K562 (cell line): ENCODE measurements at regions not wholly inside any gene's neighbourhood (a gene's known extent, or its start where the extent isn't known, plus 50 kb on each side); places are given as distances from the start of the nearest gene placed in this dataset.

ENCODE experiments used
- ATAC-seq: fragments of 200-7000 bp; cut with Tn5 transposase; 3 replicates; pipeline ENCODE4 v1.9.1; 2020; ENCODE audit warnings: moderate library complexity
- BruUV-seq: library from RNA; stranded (reverse); fragments of 400-500 nt; replicated peaks from 2 replicates; lab custom pipeline; 2021; lab: Mats Ljungman, UMichigan
- CTCF ChIA-PET: fragments of 300-600 bp; formaldehyde crosslinking; extraction: SDS; loops from one replicate; lab custom pipeline; 2021; ENCODE audit warnings: low intra/inter-chr PET ratio; lab: Yijun Ruan, JAX
- POLR2A ChIA-PET: fragments of 300-600, 350-650 bp; sonication (Branson Sonifier 250); formaldehyde crosslinking; extraction: SDS; loops from one replicate; lab custom pipeline; 2021; ENCODE audit warnings: antibody characterized with exemption, inconsistent platforms; lab: Yijun Ruan, JAX
- DNase-seq, 4 experiments: peaks; one replicate each; pipeline versions ENCODE4 v3.0.0 to v3.0.0-alpha.2; 2011 to 2018; ENCODE audit warnings: low spot score in 3 of 4, mixed read lengths in 3 of 4; ENCODE audit errors: extremely low read depth in 1 of 4
- FAIRE-seq: peaks from 2 replicates; lab custom pipeline; 2011; peaks lifted over from hg19 to GRCh38; lab: Jason Lieb, UNC
- H2AFZ ChIP-seq: 2 replicates; pipeline ENCODE4 v1.6.0; 2011; ENCODE audit warnings: low read depth, low read length, control low read depth, inconsistent platforms
- H3K27ac ChIP-seq: fragments of 200-600 bp; 3 replicates; pipeline ENCODE4 v1.8.0; 2011; ENCODE audit warnings: low read depth, mild to moderate bottlenecking, control low read depth, inconsistent platforms, low read length, moderate library complexity, mixed read lengths; ENCODE audit errors: extremely low read depth
- H3K27me3 ChIP-seq, 2 experiments: fragments of 300-600 bp in 1 of 2; 2 replicates in 1 of 2; 3 replicates in 1 of 2; pipeline versions ENCODE4 v1.6.0 to v1.8.0; 2011; ENCODE audit warnings: inconsistent platforms in 2 of 2, low read length in 2 of 2, mild to moderate bottlenecking in 1 of 2, mixed read lengths in 1 of 2, moderate library complexity in 1 of 2; ENCODE audit not compliant: control insufficient read depth in 2 of 2, insufficient read depth in 2 of 2
- H3K36me3 ChIP-seq: fragments of 300-600 bp; 3 replicates; pipeline ENCODE4 v1.8.0; 2011; ENCODE audit warnings: mild to moderate bottlenecking, low read length, inconsistent platforms; ENCODE audit not compliant: control insufficient read depth, insufficient read depth
- H3K4me1 ChIP-seq, 2 experiments: fragments of 200-600 bp in 1 of 2; replicated peaks in 1 of 2; 2 replicates in 1 of 2; 3 replicates in 1 of 2; pipeline versions ENCODE4 v1.5.1 to v1.8.0; 2011; ENCODE audit warnings: inconsistent platforms in 2 of 2, low read length in 2 of 2, mild to moderate bottlenecking in 1 of 2, mixed read lengths in 1 of 2, moderate library complexity in 1 of 2; ENCODE audit not compliant: control insufficient read depth in 2 of 2, insufficient read depth in 2 of 2
- H3K4me2 ChIP-seq: 2 replicates; pipeline ENCODE4 v1.6.1; 2011; ENCODE audit warnings: low read length, control low read depth, inconsistent platforms, mixed read lengths; ENCODE audit not compliant: insufficient read depth
- H3K4me3 ChIP-seq: fragments of 200-600 bp; sonication (generic), shearing (Covaris generic); 2 replicates; pipeline ENCODE4 v1.5.1; 2016; ENCODE audit warnings: control low read depth, inconsistent platforms
- H3K79me2 ChIP-seq: fragments of 200-600 bp; 3 replicates; pipeline ENCODE4 v1.8.0; 2011; ENCODE audit warnings: low read length, inconsistent platforms; ENCODE audit not compliant: control insufficient read depth, insufficient read depth
- H3K9ac ChIP-seq, 2 experiments: 2 replicates each; pipeline versions ENCODE4 v1.6.0 to v1.6.1; 2011; ENCODE audit warnings: low read depth in 2 of 2, low read length in 2 of 2, control low read depth in 1 of 2, inconsistent platforms in 1 of 2, mild to moderate bottlenecking in 1 of 2, mixed read lengths in 1 of 2; ENCODE audit not compliant: insufficient read depth in 1 of 2
- H3K9me1 ChIP-seq: one replicate; pipeline ENCODE4 v1.6.0; 2011; ENCODE audit warnings: inconsistent platforms, mild to moderate bottlenecking, low read length, moderate library complexity; ENCODE audit not compliant: control insufficient read depth, insufficient read depth
- H3K9me3 ChIP-seq: replicated peaks from 2 replicates; pipeline ENCODE4 v1.5.1; 2011; ENCODE audit warnings: low read depth, low read length, inconsistent platforms; ENCODE audit not compliant: control insufficient read depth, insufficient read depth
- H4K20me1 ChIP-seq: replicated peaks from 2 replicates; pipeline ENCODE4 v1.6.1; 2011; ENCODE audit warnings: low read length, inconsistent platforms, mixed read lengths; ENCODE audit not compliant: control insufficient read depth, insufficient read depth
- CCAR2 ChIP-seq: fragments of 200-400 bp; formaldehyde crosslinking; IDR thresholded peaks from 2 replicates; pipeline ENCODE4 v1.6.1; 2017; ENCODE audit warnings: mild to moderate bottlenecking, low read depth, low read length
- CTCFL ChIP-seq: IDR thresholded peaks from 2 replicates; pipeline ENCODE4 v1.6.1; 2011; ENCODE audit warnings: borderline replicate concordance, low read depth, mild to moderate bottlenecking, moderate library complexity, low read length; ENCODE audit not compliant: insufficient read depth, poor library complexity, severe bottlenecking
- FOXA3 ChIP-seq, 2 experiments: fragments of 450-650 bp in 1 of 2; sonication (generic) in 1 of 2; formaldehyde crosslinking; IDR thresholded peaks in 1 of 2; conservative IDR thresholded peaks in 1 of 2; 2 replicates each; pipeline versions ENCODE4 v1.4.0 to v1.8.0; 2020 to 2022; ENCODE audit warnings: mild to moderate bottlenecking in 2 of 2, missing genetic modification reagents in 1 of 2
- NR2C2 ChIP-seq, 2 experiments: fragments of 200-800 bp in 1 of 2; sonication (Bioruptor generic) in 1 of 2; sonication (generic) in 1 of 2; formaldehyde crosslinking in 1 of 2; IDR thresholded peaks; 2 replicates each; pipeline versions ENCODE4 v1.6.1 to v1.8.0; 2016 to 2022; ENCODE audit warnings: mild to moderate bottlenecking in 1 of 2, missing compliant biosample characterization in 1 of 2, missing genetic modification characterization in 1 of 2, missing genetic modification reagents in 1 of 2
- STAT5B ChIP-seq: fragments of 250-450 bp; sonication (Bioruptor Pico); IDR thresholded peaks from 2 replicates; pipeline ENCODE4 v1.8.0; 2021; ENCODE audit warnings: mild to moderate bottlenecking, inconsistent platforms
- TBP ChIP-seq: optimal IDR thresholded peaks from 2 replicates; pipeline ENCODE3; 2011; ENCODE audit warnings: low read depth, low read length, improper control_type of control experiment
- ZNF407 ChIP-seq: fragments of 450-650 bp; IDR thresholded peaks from 2 replicates; pipeline ENCODE4 v1.6.1; 2016; ENCODE audit warnings: low read depth
- ZNF764 ChIP-seq: fragments of 250-450 bp; sonication (Bioruptor Pico); IDR thresholded peaks from 2 replicates; pipeline ENCODE4 v1.4.0; 2020; ENCODE audit warnings: low read depth, mild to moderate bottlenecking, moderate library complexity
- WGBS: fragments of 100-300 bp; shearing (Covaris generic); methylation state at CpG from one replicate; pipeline ENCODE4 v1.1.6; 2016; ENCODE audit warnings: low coverage, mixed read lengths; ENCODE audit not compliant: insufficient coverage; ENCODE audit errors: missing lambda C conversion rate; 5-methylcytosine and 5-hydroxymethylcytosine counted together
- in situ Hi-C: fragments of 300-500 bp; cut with MboI; formaldehyde crosslinking; loops from 4 replicates; pipeline ENCODE4 v1.15.0; 2018; ENCODE audit warnings: inconsistent platforms, mixed read lengths
- intact Hi-C: fragments of 100-400 bp; cut with micrococcal nuclease; formaldehyde crosslinking; loops from 2 replicates; pipeline ENCODE4 v1.14.2; 2022

GRCh38 chr6:100965067-100965466 is 83.9 kb upstream of the ASCC3 start (continued):
- no peak for TF ChIP-seq CCAR2
- no peak for TF ChIP-seq TBP
- TF ChIP-seq, all 486 proteins: peak for 3

- Histone ChIP-seq H3K36me3 (no peaks in the 10 kb centered on the region), H3K4me3 (no peak overlapping the region), H3K9me1 (no peaks in the 10 kb centered on the region), H3K27me3 (no peaks in the 10 kb centered on the region), H3K27ac (no peak overlapping the region), H3K9me3 (no peaks in the 10 kb centered on the region), H2AFZ (peak overlapping the region; percentile 59; the same call in 1 of the 2 replicates), H4K20me1 (no peaks in the 10 kb centered on the region), H3K9ac (no peak overlapping the region; a peak in 1 of 4 replicates), H3K79me2 (no peaks in the 10 kb centered on the region), H3K4me2 (peak overlapping the region; percentile 10; the same call in 1 of the 2 replicates), H3K4me1 (no peaks in the 10 kb centered on the region)
- intact Hi-C loops = no loop called here
- CTCF ChIA-PET = no interaction called here
- FAIRE-seq = no peak
- 3% methylated on average over 5 of the region's 6 CpGs for WGBS
- POLR2A ChIA-PET = interaction anchor here (1.0 kb wide), 1 partner anchor 196 kb away, joined by 3 read pairs; no protein-coding TSS in a partner anchor
- DNase-seq = peak in 2 of 4 experiments; percentile 3 to 55
- no TSS peak for BruUV-seq
- in situ Hi-C loops = no loop called here
- ATAC-seq = peak; percentile 86
- no peak for TF ChIP-seq ZNF764
- TF ChIP-seq CTCFL = peak; percentile 64
- TF ChIP-seq NR2C2 (CRISPR knock-in tag; IDR thresholded peaks at IDR 0.05) = no peak
- TF ChIP-seq NR2C2 (tag; IDR thresholded peaks at IDR 0.05) = no peak
- TF ChIP-seq ZNF407 = no peak
- TF ChIP-seq FOXA3 (CRISPR knock-in tag; conservative IDR thresholded peaks at IDR 0.05 in 1 of 2, IDR thresholded peaks at IDR 0.05 in 1 of 2) = peak; percentile 49 to 53; a peak in 2 of 4 replicates
- TF ChIP-seq STAT5B (CRISPR knock-in tag) = no peak
Measured at GRCh38 chr6:100968949-100969348, 87.8 kb upstream of the ASCC3 start.
